ENCODE measurements at regions not wholly inside any gene's neighbourhood (a gene's known extent, or its start where the extent isn't known, plus 50 kb on each side); places are given as distances from the start of the nearest gene placed in this dataset.

DNA sequence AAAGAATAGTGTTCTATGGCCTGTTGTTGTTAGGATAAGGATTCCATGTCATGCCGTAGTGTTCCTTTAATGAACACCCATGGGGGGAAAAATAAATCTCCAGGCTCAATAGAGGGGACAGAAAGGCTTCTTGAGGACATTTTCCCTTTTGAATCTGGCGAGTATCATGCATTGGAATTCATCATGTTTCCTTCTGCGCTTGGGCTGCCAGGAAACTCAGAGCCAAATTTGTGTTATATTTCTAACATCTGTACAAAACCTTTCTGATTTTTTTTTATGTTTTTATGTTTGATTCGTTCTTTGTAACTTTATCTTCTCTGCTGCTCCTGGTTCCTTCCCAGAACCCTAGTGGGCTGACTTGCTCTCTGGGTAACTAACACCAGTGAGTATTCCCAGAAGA lies 1163.3 kb downstream of the VRK1 start:
- Histone ChIP-seq H2AFZ (ENCODE audit: low read depth) (no peak overlapping the region), H3K9me2 (no peaks in the 10 kb centered on the region), H3K27me3 (ENCODE audit: insufficient read depth) (no peaks in the 10 kb centered on the region), H3K9me3 (no peaks in the 10 kb centered on the region), H3K27ac (ENCODE audit: low read depth in 2 of 2, low read length in 1 of 2) (no peak overlapping the region), H4K20me1 (ENCODE audit: insufficient read depth) (no peaks in the 10 kb centered on the region), H3K4me2 (no peak overlapping the region), H3K4me1 (ENCODE audit: control insufficient read depth in 1 of 2, insufficient read depth in 2 of 2, low read depth in 1 of 2, low read length in 1 of 2) (no peaks in the 10 kb centered on the region), H3K4me3 (ENCODE audit: low read depth in 2 of 2, low read length in 1 of 2) (no peak overlapping the region), H3K36me3 (replicated peaks in 1 of 2; ENCODE audit: control insufficient read depth in 1 of 2, insufficient read depth in 2 of 2, low read length in 1 of 2) (no peaks in the 10 kb centered on the region), H3K79me2 (ENCODE audit: insufficient read depth) (no peaks in the 10 kb centered on the region), H3F3A (replicated peaks; ENCODE audit: insufficient read depth) (no peaks in the 10 kb centered on the region), H3K9ac (no peak overlapping the region)
- POLR2A ChIA-PET, result no interaction called here
- no peak for TF ChIP-seq CHD2 (IDR thresholded peaks at IDR 0.05; ENCODE audit: low read length, partially characterized antibody)
- TF ChIP-seq SMC3 (IDR thresholded peaks at IDR 0.05; ENCODE audit: low read depth, low read length), result no peak
- no peak for TF ChIP-seq RAD21 (IDR thresholded peaks at IDR 0.05; ENCODE audit: low read length)
- TF ChIP-seq, protein P1, sequence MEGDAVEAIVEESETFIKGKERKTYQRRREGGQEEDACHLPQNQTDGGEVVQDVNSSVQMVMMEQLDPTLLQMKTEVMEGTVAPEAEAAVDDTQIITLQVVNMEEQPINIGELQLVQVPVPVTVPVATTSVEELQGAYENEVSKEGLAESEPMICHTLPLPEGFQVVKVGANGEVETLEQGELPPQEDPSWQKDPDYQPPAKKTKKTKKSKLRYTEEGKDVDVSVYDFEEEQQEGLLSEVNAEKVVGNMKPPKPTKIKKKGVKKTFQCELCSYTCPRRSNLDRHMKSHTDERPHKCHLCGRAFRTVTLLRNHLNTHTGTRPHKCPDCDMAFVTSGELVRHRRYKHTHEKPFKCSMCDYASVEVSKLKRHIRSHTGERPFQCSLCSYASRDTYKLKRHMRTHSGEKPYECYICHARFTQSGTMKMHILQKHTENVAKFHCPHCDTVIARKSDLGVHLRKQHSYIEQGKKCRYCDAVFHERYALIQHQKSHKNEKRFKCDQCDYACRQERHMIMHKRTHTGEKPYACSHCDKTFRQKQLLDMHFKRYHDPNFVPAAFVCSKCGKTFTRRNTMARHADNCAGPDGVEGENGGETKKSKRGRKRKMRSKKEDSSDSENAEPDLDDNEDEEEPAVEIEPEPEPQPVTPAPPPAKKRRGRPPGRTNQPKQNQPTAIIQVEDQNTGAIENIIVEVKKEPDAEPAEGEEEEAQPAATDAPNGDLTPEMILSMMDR (IDR thresholded peaks at IDR 0.05), result no peak
- no peak for TF ChIP-seq RCOR1 (IDR thresholded peaks at IDR 0.05; ENCODE audit: low read length)
- no peak for TF ChIP-seq RFX5 (IDR thresholded peaks at IDR 0.05; ENCODE audit: low read length)
- TF ChIP-seq MEF2A (IDR thresholded peaks at IDR 0.05; ENCODE audit: borderline replicate concordance, low read depth), result no peak
- no peak for TF ChIP-seq TCF12 (IDR thresholded peaks at IDR 0.05)
- no peak for TF ChIP-seq FOSL2 (IDR thresholded peaks at IDR 0.05; ENCODE audit: borderline replicate concordance, low read depth)
- TF ChIP-seq, protein P2, sequence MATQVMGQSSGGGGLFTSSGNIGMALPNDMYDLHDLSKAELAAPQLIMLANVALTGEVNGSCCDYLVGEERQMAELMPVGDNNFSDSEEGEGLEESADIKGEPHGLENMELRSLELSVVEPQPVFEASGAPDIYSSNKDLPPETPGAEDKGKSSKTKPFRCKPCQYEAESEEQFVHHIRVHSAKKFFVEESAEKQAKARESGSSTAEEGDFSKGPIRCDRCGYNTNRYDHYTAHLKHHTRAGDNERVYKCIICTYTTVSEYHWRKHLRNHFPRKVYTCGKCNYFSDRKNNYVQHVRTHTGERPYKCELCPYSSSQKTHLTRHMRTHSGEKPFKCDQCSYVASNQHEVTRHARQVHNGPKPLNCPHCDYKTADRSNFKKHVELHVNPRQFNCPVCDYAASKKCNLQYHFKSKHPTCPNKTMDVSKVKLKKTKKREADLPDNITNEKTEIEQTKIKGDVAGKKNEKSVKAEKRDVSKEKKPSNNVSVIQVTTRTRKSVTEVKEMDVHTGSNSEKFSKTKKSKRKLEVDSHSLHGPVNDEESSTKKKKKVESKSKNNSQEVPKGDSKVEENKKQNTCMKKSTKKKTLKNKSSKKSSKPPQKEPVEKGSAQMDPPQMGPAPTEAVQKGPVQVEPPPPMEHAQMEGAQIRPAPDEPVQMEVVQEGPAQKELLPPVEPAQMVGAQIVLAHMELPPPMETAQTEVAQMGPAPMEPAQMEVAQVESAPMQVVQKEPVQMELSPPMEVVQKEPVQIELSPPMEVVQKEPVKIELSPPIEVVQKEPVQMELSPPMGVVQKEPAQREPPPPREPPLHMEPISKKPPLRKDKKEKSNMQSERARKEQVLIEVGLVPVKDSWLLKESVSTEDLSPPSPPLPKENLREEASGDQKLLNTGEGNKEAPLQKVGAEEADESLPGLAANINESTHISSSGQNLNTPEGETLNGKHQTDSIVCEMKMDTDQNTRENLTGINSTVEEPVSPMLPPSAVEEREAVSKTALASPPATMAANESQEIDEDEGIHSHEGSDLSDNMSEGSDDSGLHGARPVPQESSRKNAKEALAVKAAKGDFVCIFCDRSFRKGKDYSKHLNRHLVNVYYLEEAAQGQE (IDR thresholded peaks at IDR 0.05; ENCODE audit: low read depth, low read length), result no peak
- TF ChIP-seq, protein P3, sequence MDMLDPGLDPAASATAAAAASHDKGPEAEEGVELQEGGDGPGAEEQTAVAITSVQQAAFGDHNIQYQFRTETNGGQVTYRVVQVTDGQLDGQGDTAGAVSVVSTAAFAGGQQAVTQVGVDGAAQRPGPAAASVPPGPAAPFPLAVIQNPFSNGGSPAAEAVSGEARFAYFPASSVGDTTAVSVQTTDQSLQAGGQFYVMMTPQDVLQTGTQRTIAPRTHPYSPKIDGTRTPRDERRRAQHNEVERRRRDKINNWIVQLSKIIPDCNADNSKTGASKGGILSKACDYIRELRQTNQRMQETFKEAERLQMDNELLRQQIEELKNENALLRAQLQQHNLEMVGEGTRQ (IDR thresholded peaks at IDR 0.05; ENCODE audit: borderline replicate concordance, low read depth, low read length), result no peak
- no peak for TF ChIP-seq EP300 (IDR thresholded peaks at IDR 0.05; ENCODE audit: borderline replicate concordance in 1 of 2, low read depth in 1 of 2, low read length in 1 of 2)
- no peak for TF ChIP-seq GABPA (IDR thresholded peaks at IDR 0.05; ENCODE audit: low read depth)
- TF ChIP-seq JUND (IDR thresholded peaks at IDR 0.05), result no peak
- TF ChIP-seq, protein P4, sequence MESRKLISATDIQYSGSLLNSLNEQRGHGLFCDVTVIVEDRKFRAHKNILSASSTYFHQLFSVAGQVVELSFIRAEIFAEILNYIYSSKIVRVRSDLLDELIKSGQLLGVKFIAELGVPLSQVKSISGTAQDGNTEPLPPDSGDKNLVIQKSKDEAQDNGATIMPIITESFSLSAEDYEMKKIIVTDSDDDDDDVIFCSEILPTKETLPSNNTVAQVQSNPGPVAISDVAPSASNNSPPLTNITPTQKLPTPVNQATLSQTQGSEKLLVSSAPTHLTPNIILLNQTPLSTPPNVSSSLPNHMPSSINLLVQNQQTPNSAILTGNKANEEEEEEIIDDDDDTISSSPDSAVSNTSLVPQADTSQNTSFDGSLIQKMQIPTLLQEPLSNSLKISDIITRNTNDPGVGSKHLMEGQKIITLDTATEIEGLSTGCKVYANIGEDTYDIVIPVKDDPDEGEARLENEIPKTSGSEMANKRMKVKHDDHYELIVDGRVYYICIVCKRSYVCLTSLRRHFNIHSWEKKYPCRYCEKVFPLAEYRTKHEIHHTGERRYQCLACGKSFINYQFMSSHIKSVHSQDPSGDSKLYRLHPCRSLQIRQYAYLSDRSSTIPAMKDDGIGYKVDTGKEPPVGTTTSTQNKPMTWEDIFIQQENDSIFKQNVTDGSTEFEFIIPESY (IDR thresholded peaks at IDR 0.05; ENCODE audit: borderline replicate concordance, low read depth), result no peak
- TF ChIP-seq MXI1 (IDR thresholded peaks at IDR 0.05; ENCODE audit: low read depth, low read length), result no peak
- no peak for TF ChIP-seq EZH2phosphoT487 (IDR thresholded peaks at IDR 0.05; ENCODE audit: borderline replicate concordance, low read depth)
- no peak for TF ChIP-seq TAF1 (IDR thresholded peaks at IDR 0.05; ENCODE audit: borderline replicate concordance, low read depth, low read length)
- TF ChIP-seq FOXJ3 (CRISPR knock-in tag; IDR thresholded peaks at IDR 0.05), result no peak
- CTCF ChIA-PET, result no interaction called here
- 8% methylated on average over 4 of the region's 4 CpGs for WGBS (ENCODE audit: low lambda C conversion rate)
- no peak for DNase-seq

Data from SK-N-SH (cell line).